NCI-H526 treated with DMSO at 0.1 percent for 48 hours (cell line): ENCODE measurements at regions not wholly inside any gene's neighbourhood (a gene's known extent, or its start where the extent isn't known, plus 50 kb on each side); places are given as distances from the start of the nearest gene placed in this dataset.

ENCODE experiments used
- DNase-seq: peaks from one replicate; lab custom pipeline; 2025; lab: John Stamatoyannopoulos, UW

DNA sequence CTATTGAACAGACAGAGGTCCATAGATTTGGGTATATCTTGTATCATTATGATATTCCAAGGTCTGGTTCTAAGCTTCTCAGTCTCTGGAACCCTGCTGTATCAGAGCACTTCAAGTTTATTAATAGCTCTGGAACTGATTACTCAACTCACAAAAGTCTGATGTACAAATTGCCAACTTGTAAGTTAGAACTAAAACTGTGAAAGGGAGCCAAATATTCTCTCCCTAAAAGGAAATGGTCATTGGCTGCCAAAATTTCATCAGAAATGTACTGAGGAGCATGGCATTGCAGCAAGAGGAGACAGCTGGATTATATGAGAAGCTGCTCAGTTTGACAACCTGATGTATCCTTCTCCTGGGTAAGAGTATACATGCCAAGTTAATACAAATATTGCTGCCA, 828.8 kb upstream of the SEL1L start:
- DNase-seq: no peak

DNA sequence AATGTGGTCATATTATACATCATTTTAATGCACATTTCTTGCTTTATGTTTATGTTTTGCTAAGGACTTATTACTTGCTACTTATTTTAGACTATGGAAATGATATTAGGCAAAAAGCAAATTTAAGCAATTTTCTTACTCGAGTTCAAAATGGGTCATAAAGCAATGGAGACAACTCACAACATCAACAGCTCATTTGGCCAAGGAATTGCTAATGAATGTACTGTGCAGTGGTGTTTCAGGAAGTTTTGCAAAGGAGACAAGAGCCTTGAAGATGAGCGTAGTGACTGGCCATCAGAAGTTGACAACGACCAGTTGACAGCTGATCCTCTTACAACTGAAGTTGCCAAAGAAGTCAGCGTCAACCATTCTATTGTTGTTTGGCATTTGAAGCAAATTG, 831.8 kb upstream of the SEL1L start:
- DNase-seq: no peak

DNA sequence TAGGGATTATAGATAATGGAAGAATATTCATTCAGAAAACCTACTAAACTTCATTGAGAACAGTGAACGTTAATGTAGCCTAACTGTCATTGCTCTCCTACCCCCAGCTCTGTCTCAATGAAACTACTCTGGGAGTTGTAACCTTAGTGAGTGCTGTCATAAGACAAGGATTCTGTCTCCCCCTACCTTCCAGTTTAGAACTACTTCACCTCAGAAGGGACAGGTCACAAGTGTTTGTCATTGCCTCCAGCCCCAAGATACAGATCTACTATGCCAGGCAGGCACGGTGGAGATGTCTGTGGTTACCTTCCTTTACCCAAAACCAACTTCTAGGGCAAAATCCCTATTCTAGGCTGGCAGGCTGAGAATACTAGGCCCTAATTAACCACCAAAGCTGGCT, 833.1 kb upstream of the SEL1L start:
- DNase-seq: no peak

DNA sequence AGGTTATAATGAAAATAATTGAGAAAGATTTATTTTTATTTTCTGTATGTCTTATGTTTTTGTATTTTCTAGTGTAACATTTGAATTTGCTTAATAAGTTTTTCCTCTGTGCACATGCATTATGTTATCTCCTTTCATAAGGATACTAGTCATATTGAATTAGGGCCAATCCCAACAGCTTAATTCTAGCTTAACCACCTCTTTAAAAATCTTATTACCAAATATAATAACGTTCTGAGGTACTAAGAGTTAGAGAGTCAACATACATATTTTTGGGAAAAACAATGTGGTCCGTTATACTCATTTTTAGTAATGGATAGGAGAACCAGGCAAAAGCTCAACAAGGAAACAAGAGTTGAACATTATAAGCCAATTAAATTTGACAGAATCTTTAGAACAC, 845.6 kb upstream of the SEL1L start:
- DNase-seq: no peak

- no peak for DNase-seq
Measured at GRCh38 chr14:82385048-82385447, 851.4 kb upstream of the SEL1L start.

- DNase-seq: no peak
Measured at GRCh38 chr14:82387699-82388098, 854.0 kb upstream of the SEL1L start.

- DNase-seq: no peak
Measured at GRCh38 chr14:82388488-82388887, 854.8 kb upstream of the SEL1L start.

DNA sequence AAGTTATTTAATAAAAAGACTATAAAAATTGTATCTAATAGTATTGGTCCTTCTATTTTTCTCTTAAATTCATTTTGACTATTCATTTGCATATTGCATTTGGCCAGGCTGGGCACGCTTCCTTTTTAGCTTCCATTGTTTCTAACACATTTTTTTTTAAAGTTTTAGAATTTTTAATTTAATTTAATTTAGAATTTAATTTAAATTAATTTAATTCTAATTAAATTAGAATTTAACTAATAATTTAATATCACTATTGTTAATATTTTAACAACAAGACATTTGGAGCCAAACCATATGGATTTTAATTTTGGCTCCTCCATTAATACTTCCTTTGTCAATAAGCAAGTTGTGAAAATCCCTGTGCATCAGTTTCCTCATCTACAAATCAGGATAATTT, 856.9 kb upstream of the SEL1L start:
- DNase-seq: no peak

- no peak for DNase-seq
Measured at GRCh38 chr14:82394916-82395315, 861.3 kb upstream of the SEL1L start.

DNA sequence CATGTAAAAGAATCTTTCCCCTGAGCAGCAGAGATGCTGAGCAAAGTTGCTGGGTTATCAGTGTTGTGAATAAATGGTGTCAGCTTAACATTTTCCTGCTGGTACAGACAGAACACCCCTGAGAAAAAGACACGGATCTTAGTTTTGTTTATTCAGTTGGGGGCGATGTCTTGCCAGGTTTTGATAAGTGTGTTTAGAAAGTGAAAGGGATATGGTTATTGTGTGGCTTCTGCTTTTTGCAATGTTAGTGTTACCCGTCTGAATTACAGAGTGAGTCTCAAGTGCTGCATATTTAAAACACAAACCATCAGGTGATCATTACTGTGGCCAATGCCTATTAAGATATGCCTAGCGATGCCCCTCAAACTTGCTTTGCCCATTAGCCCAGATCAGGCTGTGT, 864.6 kb upstream of the SEL1L start:
- no peak for DNase-seq

DNA sequence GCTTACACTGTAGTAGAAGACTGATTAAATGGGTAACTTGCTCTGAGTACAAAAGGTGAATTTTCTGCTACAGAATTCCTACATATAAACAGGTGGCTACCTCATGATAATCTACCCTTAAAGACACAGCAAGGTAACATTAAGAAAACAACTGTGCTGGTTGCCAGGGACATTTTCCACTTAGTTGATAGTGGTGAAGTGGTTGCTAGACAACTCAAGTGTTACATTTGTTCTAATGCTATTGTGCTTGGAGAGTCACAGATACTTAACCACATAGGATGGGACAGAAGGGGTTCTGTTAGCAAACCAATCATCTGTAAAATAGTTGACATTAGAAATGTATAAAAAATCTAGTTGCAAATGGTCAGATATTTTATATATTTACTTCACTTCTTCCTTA, 870.3 kb upstream of the SEL1L start:
- no peak for DNase-seq

DNA sequence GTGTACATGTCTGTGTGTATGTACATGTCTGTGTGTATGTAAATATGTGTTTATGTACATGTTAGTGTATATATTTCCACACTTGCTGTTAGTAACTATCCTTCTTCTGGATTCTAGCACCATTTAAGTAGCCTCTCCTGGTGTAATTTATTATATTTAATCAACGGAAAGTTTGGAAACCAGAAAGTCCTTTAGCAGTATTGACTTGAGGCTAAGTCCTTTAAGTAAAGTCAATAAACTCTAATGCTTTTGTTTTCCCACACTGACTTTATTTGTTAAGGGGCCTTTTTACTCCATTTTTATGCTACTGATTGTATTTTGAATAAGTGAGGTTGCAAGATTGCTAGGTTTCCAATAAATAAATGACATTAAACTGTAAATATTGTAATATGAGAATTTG, 876.4 kb upstream of the SEL1L start:
- DNase-seq: no peak

GRCh38 chr14:82411298-82411697, 877.6 kb upstream of the SEL1L start:
- DNase-seq: no peak

DNA sequence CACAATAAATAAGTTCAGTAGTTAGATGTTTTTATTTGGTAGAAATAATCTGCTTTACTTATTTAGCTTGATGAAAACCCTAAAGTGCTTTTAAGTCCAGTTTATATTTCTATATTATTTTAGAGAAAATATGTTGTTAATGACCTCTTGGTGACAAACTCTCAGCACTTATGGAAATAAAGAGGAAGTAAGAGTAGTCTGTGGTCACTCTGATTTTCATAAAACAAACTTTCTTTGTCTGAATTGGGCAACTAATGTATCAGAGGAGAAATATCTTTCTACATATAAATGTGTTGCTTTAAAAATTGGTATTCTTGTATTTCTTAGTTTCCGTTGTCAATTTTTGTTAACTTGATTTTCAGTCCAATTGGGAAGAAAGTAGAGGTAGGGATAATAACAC, 878.9 kb upstream of the SEL1L start:
- no peak for DNase-seq

- no peak for DNase-seq
Measured at GRCh38 chr14:82414853-82415539, 881.3 kb upstream of the SEL1L start.

DNA sequence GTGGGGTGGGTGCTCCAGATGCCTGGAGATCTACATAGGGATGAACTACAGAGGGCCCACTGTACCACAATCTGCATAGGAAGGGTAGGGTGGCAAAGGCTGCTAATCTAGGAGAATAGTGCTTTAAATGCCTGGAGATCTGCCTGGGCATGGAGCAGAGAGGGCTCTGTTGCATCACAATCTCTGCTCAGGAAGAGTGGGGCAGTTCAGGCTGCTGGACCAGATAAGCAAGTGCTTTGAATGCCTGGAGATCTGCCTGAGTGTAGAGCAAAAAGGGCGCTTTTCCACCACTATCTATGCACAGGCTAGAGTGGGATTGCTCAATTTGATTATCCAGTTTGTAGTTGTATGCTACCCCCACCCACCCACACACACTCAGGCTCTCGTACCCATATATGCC, 886.3 kb upstream of the SEL1L start:
- DNase-seq: no peak

DNA sequence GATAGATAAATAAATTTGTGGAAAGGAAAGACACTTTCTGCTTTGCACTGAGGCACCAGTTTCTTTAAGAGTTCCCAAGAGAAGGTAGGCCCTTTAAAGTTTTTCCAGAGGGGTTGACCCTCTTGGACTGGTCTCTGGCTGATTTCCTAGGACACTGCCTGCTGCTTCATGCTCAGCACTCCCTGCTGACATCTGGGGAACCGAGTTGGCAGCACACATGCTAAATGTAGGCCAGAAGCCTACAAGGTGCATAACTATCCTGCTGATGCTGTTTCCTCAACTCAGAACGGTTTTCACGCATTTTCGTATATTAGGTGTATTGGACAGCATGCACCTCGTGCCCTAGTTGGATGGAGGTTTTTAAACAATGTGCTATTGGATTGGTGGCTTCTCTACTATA, 887.2 kb upstream of the SEL1L start:
- DNase-seq: no peak

- DNase-seq: no peak
Measured at GRCh38 chr14:82421286-82421685, 887.6 kb upstream of the SEL1L start.

- DNase-seq: no peak
Measured at GRCh38 chr14:82422230-82422629, 888.6 kb upstream of the SEL1L start.

DNA sequence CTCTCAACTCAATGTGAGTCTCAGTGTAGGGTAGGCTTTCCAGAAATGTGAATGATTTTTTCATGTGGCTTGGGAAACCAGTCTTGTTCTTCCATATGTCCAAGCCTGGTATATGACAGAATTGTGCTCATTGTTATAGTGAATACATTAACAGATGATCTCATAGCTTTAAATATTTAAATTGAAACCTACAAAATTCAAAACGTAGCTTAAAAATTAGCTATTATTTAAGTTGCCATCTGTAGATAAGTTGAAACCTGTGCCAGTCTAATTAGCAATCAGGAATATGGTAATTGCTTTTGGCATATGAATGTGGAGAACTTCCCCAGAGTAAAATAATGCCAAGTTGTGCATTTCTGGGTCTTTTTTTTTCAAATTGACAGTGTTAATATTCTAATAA, 891.6 kb upstream of the SEL1L start:
- DNase-seq: no peak

DNA sequence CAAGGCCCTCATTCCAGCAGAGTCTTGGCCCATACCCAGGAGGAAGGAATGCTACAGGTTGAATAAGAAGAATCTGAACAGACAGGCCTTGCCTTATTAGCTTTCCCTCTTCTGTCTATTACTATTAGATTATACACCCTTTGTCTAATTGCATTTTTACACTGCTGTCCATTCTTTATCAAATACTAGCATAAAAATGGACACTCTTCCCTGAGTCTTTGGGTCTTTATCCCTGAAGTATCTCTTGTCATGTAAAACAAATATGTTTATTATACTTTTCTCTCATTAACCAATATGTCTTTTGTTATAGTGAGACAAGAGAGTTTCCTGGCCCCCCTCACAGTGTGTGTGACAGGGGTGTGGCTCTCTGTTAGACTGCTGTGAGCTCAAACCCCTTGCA, 897.4 kb upstream of the SEL1L start:
- no peak for DNase-seq

GRCh38 chr14:82432301-82433105, 898.9 kb upstream of the SEL1L start:
- no peak for DNase-seq

- no peak for DNase-seq
Measured at GRCh38 chr14:82438436-82438835, 904.8 kb upstream of the SEL1L start.

DNA sequence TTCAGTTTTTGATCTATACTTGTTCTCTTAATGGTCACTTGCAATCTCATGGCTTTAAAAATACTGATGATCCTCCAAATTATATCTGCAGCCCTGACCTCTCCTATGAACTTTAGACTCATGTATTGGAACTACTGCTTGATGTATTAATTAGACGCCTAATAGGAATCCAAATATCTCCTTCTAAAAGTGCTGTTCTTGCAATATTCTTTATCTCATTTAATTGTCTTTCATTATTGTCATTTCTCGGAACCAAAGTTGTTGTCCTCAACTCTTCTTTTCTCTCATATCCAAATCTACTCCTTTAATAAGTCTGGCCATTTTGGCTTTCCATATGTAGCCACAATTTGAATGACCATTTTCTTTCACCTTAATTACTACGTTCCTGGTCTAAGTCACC, 907.6 kb upstream of the SEL1L start:
- DNase-seq: no peak
